GM18517 (cell line): ENCODE measurements at regions not wholly inside any gene's neighbourhood (a gene's known extent, or its start where the extent isn't known, plus 50 kb on each side); places are given as distances from the start of the nearest gene placed in this dataset.
"Not testable (repeated sequence)": the region's sequence is repeated elsewhere in the genome, so short reads cannot be mapped to it uniquely, and the experiment has no call there.

Experiments
- ATAC-seq: cut with Tn5 transposase; IDR thresholded peaks from one replicate; pipeline ENCODE4 v1.9.1; 2021; ENCODE audit warnings: mild to moderate bottlenecking, moderate library complexity; ENCODE audit not compliant: unreplicated experiment

- ATAC-seq: no peak
Observed at GRCh38 chr12:124477107-124477915, 90.1 kb downstream of the NCOR2 start.

GRCh38 chr12:124476011-124476400 lies 91.4 kb downstream of the NCOR2 start:
- no peak for ATAC-seq

- no peak for ATAC-seq
Observed at GRCh38 chr12:124475295-124476010, 92.0 kb downstream of the NCOR2 start.

GRCh38 chr12:124474709-124475108 lies 92.7 kb downstream of the NCOR2 start:
- no peak for ATAC-seq

- no peak for ATAC-seq
Observed at GRCh38 chr12:124472690-124473279, 94.6 kb downstream of the NCOR2 start.

GRCh38 chr12:124471828-124472227 lies 95.6 kb downstream of the NCOR2 start:
- no peak for ATAC-seq

GRCh38 chr12:124470806-124471205 lies 96.6 kb downstream of the NCOR2 start:
- no peak for ATAC-seq

- ATAC-seq: no peak
Observed at GRCh38 chr12:124470139-124470538, 97.3 kb downstream of the NCOR2 start.

- no peak for ATAC-seq
Observed at GRCh38 chr12:124469193-124469888, 98.1 kb downstream of the NCOR2 start.

- ATAC-seq: not testable (repeated sequence)
Observed at GRCh38 chr12:124467549-124467948, 99.9 kb downstream of the NCOR2 start.

- peak; percentile 89 for ATAC-seq
Observed at GRCh38 chr12:124466216-124467128, 100.9 kb downstream of the NCOR2 start.

GRCh38 chr12:124465473-124465872 lies 101.9 kb downstream of the NCOR2 start:
- no peak for ATAC-seq

- no peak for ATAC-seq
Observed at GRCh38 chr12:124464830-124465229, 102.6 kb downstream of the NCOR2 start.

- ATAC-seq: no peak
Observed at GRCh38 chr12:124464062-124464461, 103.3 kb downstream of the NCOR2 start.

- no peak for ATAC-seq
Observed at GRCh38 chr12:124463341-124463921, 104.0 kb downstream of the NCOR2 start.

GRCh38 chr12:124462750-124463149 lies 104.7 kb downstream of the NCOR2 start:
- no peak for ATAC-seq

- no peak for ATAC-seq
Observed at GRCh38 chr12:124461851-124462623, 105.4 kb downstream of the NCOR2 start.

GRCh38 chr12:124461241-124461673 lies 106.2 kb downstream of the NCOR2 start:
- no peak for ATAC-seq

GRCh38 chr12:124460771-124461170 lies 106.6 kb downstream of the NCOR2 start:
- ATAC-seq: no peak
